Neural progenitor cell (in vitro differentiated cells): ENCODE measurements at regions not wholly inside any gene's neighbourhood (a gene's known extent, or its start where the extent isn't known, plus 50 kb on each side); places are given as distances from the start of the nearest gene placed in this dataset.

Experiments used
- EZH2 ChIP-seq: fragments of 200-600 bp; sonication (generic); IDR thresholded peaks from 2 replicates; pipeline ENCODE4 v1.6.1; 2017; ENCODE audit warnings: antibody characterized with exemption, mild to moderate bottlenecking, moderate library complexity
- TF ChIP-seq, protein P1 (sequence below): fragments of 200-600 bp; sonication (generic); IDR thresholded peaks from 2 replicates; pipeline ENCODE4 v1.5.1; 2017; ENCODE audit warnings: antibody characterized with exemption, mild to moderate bottlenecking

DNA sequence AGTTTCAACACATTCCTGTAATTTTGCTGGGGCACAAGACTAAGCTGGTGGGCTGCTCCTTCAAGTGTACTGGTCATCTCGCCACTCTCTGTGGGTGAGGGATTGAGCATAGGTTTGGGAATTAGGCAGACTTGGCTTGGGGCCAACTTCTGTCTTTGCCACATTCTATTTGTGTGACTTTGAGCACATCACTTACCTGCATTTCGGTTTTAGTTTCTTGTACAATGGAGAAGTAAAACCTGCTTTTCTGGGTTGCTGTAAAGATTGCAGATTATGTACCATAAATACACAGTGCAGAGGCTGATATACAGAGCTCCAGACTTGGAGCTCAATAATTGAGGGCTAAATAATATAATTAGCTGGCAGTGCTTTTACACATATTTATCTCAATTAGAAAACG lies 162.1 kb downstream of the C3orf38 start:
- TF ChIP-seq, protein P1, sequence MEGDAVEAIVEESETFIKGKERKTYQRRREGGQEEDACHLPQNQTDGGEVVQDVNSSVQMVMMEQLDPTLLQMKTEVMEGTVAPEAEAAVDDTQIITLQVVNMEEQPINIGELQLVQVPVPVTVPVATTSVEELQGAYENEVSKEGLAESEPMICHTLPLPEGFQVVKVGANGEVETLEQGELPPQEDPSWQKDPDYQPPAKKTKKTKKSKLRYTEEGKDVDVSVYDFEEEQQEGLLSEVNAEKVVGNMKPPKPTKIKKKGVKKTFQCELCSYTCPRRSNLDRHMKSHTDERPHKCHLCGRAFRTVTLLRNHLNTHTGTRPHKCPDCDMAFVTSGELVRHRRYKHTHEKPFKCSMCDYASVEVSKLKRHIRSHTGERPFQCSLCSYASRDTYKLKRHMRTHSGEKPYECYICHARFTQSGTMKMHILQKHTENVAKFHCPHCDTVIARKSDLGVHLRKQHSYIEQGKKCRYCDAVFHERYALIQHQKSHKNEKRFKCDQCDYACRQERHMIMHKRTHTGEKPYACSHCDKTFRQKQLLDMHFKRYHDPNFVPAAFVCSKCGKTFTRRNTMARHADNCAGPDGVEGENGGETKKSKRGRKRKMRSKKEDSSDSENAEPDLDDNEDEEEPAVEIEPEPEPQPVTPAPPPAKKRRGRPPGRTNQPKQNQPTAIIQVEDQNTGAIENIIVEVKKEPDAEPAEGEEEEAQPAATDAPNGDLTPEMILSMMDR, result no peak
- TF ChIP-seq EZH2, result no peak
